HG03558 (cell line): ENCODE measurements at regions not wholly inside any gene's neighbourhood (a gene's known extent, or its start where the extent isn't known, plus 50 kb on each side); places are given as distances from the start of the nearest gene placed in this dataset.
"Not testable (repeated sequence)": the region's sequence is repeated elsewhere in the genome, so short reads cannot be mapped to it uniquely, and the experiment has no call there.

Experiments used
- ATAC-seq: cut with Tn5 transposase; IDR thresholded peaks from one replicate; pipeline ENCODE4 v1.9.1; 2021; ENCODE audit warnings: moderate number of reproducible peaks; ENCODE audit not compliant: unreplicated experiment; ENCODE audit errors: extremely low read depth

- no peak for ATAC-seq
Measured at GRCh38 chrX:140172401-140172800, 207.1 kb upstream of the CXorf66 start.

DNA sequence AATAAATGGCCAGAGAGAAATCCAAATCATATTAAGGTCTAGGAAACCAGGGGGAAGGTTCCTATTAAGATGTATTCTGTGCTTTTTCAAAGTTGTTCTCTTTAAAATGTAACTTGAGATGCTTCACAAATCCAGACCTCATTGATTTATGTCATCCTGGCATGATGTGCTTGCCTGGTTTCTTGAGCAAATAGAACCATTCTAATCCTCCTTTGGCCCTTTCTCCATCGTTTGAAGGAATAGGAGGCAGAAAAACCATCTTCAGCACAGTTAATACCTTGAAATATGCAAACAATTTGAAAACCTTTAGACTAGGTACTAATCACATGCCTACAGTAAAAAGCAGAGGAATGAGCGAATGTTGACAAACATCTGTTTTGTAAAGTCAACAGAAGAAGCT lies 202.2 kb upstream of the CXorf66 start:
- ATAC-seq, result no peak

DNA sequence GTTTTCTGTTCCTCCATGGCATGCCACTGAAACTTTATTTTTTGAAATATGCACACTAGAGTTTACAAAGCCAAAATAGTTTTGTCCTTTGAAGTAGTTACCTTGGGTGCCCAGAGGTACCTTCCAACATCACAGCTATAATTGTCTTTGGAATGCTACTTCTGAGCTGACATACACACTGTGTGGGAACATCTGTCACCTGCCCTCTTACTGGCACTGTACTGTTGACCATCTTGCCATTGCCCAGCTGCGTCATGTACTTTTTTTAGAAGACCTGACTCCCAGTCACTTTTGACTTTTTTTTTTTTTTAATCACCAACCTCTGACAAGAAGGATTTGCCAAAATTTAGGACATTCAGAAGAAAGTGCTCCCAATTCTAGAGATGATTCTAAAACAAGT lies 200.5 kb upstream of the CXorf66 start:
- ATAC-seq, result no peak

DNA sequence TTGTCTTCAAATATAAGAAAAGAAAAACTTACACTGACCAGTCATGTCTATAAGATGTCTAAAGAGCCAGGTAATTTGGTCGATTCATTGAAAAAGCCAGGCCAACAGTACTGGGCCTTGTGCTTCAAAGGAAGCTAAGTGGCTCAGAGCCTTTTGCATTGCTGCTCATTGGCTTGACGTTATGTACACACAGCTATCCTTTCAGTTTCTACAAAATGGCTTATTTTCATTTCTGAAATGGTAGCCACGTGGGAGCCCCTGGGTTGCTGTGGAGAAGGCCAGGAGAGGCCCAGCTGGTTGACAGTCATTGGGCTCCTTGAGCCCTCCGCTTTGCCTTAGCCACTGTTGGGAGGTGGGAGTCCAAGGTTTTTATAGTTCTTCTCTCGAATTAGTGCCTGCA lies 199.1 kb upstream of the CXorf66 start:
- no peak for ATAC-seq

- no peak for ATAC-seq
Measured at GRCh38 chrX:140163371-140164159, 198.2 kb upstream of the CXorf66 start.

DNA sequence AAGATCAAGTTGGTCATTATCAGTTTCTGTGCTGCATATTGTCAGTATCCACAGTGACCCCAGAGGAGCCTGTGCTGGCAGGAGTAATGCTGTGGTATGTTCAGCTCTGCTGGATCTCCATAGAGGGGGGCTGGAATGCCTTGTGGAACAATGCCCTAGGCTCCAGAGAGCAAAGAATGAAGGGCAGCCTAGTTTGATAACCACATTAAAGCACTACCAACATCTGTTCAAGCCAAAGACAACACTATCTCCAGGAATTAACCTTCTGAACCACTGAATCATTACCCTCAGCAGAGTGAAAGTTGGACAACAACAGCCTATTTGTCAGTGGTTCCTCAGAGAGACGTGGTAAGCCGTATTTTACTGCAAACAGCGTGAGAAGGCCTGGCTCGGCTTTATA lies 192.3 kb upstream of the CXorf66 start:
- no peak for ATAC-seq

- ATAC-seq, result no peak
Measured at GRCh38 chrX:140157143-140157542, 191.8 kb upstream of the CXorf66 start.

DNA sequence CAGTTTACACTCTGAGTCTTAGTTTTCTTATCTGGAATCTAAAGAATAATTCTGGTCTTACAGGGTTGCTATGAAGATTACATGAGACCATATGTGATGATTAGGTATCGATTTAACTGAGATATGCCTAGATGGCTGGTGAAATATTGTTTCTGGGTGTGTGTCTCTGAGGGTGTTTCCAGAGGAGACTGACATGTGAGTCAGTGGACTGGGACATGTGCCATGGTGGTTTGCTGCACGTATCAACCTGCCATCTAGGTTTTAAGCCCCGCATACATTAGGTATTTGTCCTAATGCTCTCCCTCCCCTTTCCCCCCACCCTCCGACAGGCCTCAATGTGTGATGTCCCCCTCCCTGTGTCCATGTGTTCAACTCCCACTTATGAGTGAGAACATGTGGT lies 186.0 kb upstream of the CXorf66 start:
- ATAC-seq, result no peak

GRCh38 chrX:140149761-140150160 lies 184.4 kb upstream of the CXorf66 start:
- no peak for ATAC-seq

DNA sequence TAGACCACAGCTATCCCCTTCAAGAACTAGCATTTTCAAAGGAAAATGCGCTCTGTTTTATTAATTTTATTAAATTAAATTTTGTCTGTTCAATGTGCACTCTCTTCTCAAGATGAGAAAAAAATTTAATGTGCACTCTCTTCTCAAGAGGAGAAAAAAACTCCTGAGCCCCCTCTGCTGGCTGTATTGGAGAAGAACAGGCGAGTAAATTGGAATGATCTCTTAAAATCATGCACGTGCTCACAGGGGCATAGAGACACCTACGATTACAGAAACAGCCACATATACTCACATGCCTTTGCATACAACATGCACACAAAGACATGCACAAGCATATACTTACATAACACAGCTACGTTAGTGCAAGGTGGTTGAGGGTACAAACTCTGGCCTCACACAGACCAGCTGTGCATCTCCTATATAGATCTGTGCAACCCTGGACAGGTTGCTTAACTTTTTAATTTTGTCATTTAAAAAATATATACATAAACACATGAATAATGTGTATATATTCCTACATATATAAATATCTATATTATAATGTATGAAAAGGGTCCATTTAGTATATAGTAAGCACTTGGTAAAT lies 176.2 kb upstream of the CXorf66 start:
- ATAC-seq, result no peak

- ATAC-seq, result not testable (repeated sequence)
Measured at GRCh38 chrX:140138492-140138891, 173.2 kb upstream of the CXorf66 start.

- ATAC-seq, result not testable (repeated sequence)
Measured at GRCh38 chrX:140138065-140138464, 172.7 kb upstream of the CXorf66 start.

DNA sequence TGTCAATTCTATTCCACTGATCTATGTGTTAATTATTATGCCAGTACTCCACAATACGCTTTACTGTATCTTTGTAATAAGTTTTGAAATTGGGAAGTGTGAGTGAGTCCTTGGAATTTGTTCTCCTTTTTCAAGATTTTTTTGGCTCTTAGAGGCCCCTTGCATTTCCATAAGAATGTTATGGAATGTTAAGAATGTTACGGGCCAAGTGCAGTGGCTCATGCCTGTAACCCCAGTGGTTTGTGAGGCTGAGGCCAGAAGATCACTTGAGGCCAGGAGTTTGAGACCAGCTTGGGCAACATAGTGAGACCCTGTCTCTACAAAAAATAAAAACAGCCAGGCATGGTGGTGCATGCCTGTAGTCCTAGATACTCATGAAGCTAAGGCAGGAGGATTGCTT lies 167.6 kb upstream of the CXorf66 start:
- ATAC-seq, result no peak

- ATAC-seq, result no peak
Measured at GRCh38 chrX:140123446-140123845, 158.1 kb upstream of the CXorf66 start.

GRCh38 chrX:140114059-140114458 lies 148.7 kb upstream of the CXorf66 start:
- ATAC-seq, result not testable (repeated sequence)

DNA sequence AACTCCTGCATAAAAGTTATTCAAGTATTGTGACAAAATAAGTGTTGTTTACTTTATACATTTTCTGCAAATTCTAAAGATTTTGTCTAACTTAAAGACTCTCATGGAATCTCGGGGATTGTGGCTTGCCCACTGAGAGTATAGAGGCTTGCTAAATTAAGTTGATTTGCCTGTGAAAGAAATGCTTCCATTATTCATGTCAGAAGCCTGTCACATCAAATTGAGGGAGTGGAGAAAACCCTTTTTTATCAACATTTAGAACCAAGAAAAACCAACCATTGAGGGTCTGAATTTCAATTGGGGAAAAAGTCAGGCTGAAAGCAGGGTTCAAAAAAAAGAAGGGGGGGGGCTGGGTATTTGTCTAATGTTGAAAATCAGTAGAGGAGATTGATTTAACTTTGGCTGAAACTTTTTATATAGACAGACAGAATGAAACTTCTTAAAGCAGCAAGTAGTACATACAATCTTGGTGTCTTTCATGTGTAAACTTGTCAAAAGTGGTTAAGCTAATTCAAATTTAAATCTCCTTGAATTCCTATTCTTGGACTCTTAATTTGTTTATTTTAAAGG lies 144.8 kb upstream of the CXorf66 start:
- no peak for ATAC-seq

DNA sequence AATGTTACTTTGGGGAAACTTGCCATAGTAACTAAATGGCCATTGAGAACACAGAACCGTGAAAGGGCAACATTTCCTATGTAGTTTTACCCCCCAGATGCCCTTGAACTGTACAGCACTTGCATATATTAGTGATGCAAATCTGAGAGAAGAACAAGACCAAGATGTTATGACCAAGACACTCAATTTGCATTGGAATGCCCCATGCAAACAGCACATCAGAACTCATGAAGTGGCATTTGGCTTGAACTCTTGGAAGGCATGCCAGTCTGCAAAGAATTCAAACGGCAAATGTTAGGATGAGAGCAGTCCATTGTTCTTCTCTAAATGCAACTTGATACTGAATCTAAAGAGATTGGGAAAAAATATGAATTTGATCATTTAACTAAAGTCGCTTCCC lies 139.4 kb upstream of the CXorf66 start:
- no peak for ATAC-seq

DNA sequence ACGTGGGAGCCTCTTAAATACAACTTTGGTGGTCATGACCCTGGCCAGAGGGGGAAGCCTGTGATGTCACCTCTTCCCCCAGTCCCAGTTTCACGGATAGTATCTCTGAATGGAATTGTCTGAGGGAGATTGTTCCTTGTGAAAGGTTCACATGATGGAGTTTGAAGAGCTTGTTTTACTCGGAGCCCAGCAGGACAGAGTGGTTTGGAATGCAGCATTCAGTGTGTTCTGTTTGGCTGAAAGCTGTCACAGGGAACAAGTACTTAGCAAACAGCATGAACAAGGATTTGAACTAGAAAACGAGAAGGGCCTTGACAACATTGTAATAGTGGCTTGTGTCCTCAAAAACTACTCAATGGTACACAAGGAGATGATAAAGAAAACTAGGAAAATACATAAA lies 133.9 kb upstream of the CXorf66 start:
- ATAC-seq, result no peak

GRCh38 chrX:140092121-140092520 lies 126.8 kb upstream of the CXorf66 start:
- ATAC-seq, result no peak

DNA sequence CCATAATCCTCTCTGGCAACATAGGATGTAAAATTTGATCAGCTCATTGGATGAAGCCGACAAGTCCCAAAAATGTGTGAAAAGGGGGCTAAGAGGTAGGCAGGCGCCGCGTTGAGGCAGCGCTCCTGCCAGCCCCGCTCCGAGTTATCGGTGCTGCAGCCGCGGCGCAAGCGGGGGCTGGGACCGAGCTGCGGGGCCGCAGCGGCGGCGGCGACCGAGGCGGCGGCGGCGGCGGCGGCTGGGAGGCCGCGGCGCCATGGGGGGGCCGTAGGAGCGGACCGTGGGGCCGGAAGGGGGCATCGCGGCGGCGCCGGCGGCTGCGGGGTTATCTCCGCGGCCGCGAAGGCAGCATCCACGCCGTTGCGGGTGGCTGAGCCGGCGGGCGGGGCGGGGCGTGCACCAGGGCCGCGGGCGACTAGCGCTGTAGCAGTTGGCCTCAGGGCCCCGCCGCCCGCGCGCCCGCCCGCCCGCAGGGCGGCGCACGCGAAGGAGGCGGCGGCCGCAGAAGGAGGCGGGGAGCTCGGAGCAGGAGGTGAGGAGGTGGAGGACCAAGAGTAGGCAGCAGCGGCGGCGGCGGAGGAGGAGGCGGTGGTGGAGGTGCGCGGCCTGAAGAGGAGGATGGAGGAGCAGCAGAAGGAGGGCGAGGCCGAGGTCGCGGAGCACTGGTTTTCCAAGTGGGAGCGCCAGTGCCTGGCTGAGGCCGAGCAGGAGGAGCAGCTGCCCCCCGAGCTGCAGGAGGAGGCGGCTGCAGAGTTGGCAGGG lies 126.0 kb upstream of the CXorf66 start:
- no peak for ATAC-seq

DNA sequence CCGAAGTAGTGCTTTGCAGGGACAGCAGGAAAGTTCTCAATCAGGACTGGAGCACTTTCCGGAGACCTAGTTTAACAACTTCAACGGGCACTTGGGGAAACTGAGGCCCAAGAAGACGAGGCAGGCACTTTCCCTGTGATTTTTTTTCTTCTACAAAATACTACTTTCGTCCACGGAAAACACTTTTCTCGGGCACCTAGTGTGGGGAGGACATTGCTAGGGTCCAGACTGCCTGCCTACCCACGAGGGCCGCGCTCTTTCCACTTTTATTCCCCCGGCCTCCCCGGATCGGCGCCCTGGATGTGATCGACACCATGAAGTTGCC lies 125.4 kb upstream of the CXorf66 start:
- ATAC-seq, result no peak
